Fibroblast of lung (primary cell): ENCODE measurements at regions not wholly inside any gene's neighbourhood (a gene's known extent, or its start where the extent isn't known, plus 50 kb on each side); places are given as distances from the start of the nearest gene placed in this dataset.
A peak's percentile ranks its signal among the peaks of the same experiment; 100 is the strongest.

Experiments
- DNase-seq, 2 donors: peaks; one replicate each; pipeline versions ENCODE4 v3.0.0 to v3.0.0-alpha.2; 2010; ENCODE audit warnings: low read depth in 2 of 2
- H2AFZ ChIP-seq: 2 replicates; pipeline ENCODE4 v1.5.1; 2012; ENCODE audit warnings: low read length, control low read depth, inconsistent platforms
- H3K27ac ChIP-seq: 2 replicates; pipeline ENCODE4 v1.5.1; 2011; ENCODE audit warnings: low read length, control low read depth; ENCODE audit not compliant: insufficient read depth
- H3K27me3 ChIP-seq: 2 replicates; pipeline ENCODE4 v1.5.1; 2011; ENCODE audit warnings: mild to moderate bottlenecking, low read length; ENCODE audit not compliant: control insufficient read depth, insufficient read depth
- H3K36me3 ChIP-seq: 2 replicates; pipeline ENCODE4 v1.5.1; 2011; ENCODE audit warnings: low read length; ENCODE audit not compliant: control insufficient read depth, insufficient read depth
- H3K4me1 ChIP-seq: 2 replicates; pipeline ENCODE4 v1.5.1; 2011; ENCODE audit warnings: low read length; ENCODE audit not compliant: control insufficient read depth, insufficient read depth; ENCODE audit errors: extremely low read depth
- H3K4me2 ChIP-seq: 2 replicates; pipeline ENCODE4 v1.5.1; 2011; ENCODE audit warnings: low read length, control low read depth; ENCODE audit not compliant: insufficient read depth; ENCODE audit errors: extremely low read depth
- H3K4me3 ChIP-seq, 4 experiments: fragments of 200-600 bp in 1 of 4; sonication (generic) in 1 of 4; replicated peaks in 1 of 4; 2 replicates each; pipeline ENCODE4 v1.5.1; 2011 to 2016; ENCODE audit warnings: low read length in 4 of 4, low read depth in 3 of 4, mild to moderate bottlenecking in 3 of 4, control low read depth in 2 of 4, inconsistent platforms in 1 of 4, mixed read lengths in 1 of 4; ENCODE audit not compliant: insufficient read depth in 1 of 4; ENCODE audit errors: control extremely low read depth in 1 of 4
- H3K79me2 ChIP-seq: 2 replicates; pipeline ENCODE4 v1.5.1; 2012; ENCODE audit warnings: mild to moderate bottlenecking, low read length, inconsistent platforms; ENCODE audit not compliant: control insufficient read depth, insufficient read depth
- H3K9ac ChIP-seq: 2 replicates; pipeline ENCODE4 v1.5.1; 2011; ENCODE audit warnings: mild to moderate bottlenecking, low read length, control low read depth; ENCODE audit not compliant: insufficient read depth
- H3K9me3 ChIP-seq: 2 replicates; pipeline ENCODE4 v1.5.1; 2012; ENCODE audit warnings: low read depth, low read length; ENCODE audit not compliant: control insufficient read depth, insufficient read depth
- H4K20me1 ChIP-seq: 2 replicates; pipeline ENCODE4 v1.5.1; 2011; ENCODE audit warnings: low read length; ENCODE audit not compliant: control insufficient read depth, insufficient read depth; ENCODE audit errors: extremely low read depth
- CTCF ChIP-seq, 2 donors: IDR thresholded peaks in 1 of 2; conservative IDR thresholded peaks in 1 of 2; 1 replicate in 1 of 2; 2 replicates in 1 of 2; pipeline ENCODE4 v1.5.1; 2011 to 2012; ENCODE audit warnings: low read length in 2 of 2, control low read depth in 1 of 2, inconsistent platforms in 1 of 2, low read depth in 1 of 2, mild to moderate bottlenecking in 1 of 2
- EZH2 ChIP-seq: IDR thresholded peaks from 2 replicates; pipeline ENCODE4 v1.5.1; 2012; ENCODE audit warnings: low read length, control low read depth, mild to moderate bottlenecking; ENCODE audit errors: missing control alignments

DNA sequence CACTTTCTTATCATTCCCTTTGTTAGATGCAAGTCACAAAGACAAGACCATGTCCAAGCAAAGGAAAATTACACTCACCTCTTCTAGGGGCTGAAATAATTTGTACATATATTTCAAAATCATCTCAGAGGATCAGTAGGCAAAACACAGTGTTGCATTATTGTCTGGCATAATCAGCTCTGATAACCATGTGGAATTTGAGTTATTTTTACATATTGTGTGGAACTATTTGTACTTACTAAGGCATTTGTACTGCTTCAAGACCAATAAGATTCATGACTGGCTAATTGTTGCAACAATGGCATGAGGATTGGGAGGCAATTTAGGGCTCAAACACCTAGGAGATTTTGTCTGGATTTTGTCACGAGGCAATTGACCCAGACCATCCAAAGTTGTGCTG, 1716.4 kb downstream of the BRINP3 start:
- Histone ChIP-seq H3K79me2 (no peaks in the 10 kb centered on the region), H4K20me1 (no peaks in the 10 kb centered on the region), H3K4me2 (no peak overlapping the region), H3K9ac (no peak overlapping the region), H3K27ac (no peak overlapping the region), H3K4me3 (no peak overlapping the region), H3K4me1 (no peaks in the 10 kb centered on the region), H3K36me3 (no peaks in the 10 kb centered on the region), H3K27me3 (no peaks in the 10 kb centered on the region), H2AFZ (no peak overlapping the region), H3K9me3 (no peaks in the 10 kb centered on the region)
- TF ChIP-seq EZH2: no peak
- no peak for TF ChIP-seq CTCF (conservative IDR thresholded peaks at IDR 0.05 in 1 of 2, IDR thresholded peaks at IDR 0.05 in 1 of 2; ENCODE audit: low read depth in 1 of 2, low read length in 2 of 2)
- DNase-seq: peak in 1 of 2 donors; percentile 0

- Histone ChIP-seq H3K4me1 (no peaks in the 10 kb centered on the region), H3K4me2 (no peak overlapping the region), H3K27me3 (no peaks in the 10 kb centered on the region), H4K20me1 (no peaks in the 10 kb centered on the region), H3K27ac (no peak overlapping the region), H2AFZ (no peak overlapping the region), H3K36me3 (no peaks in the 10 kb centered on the region), H3K4me3 (no peak overlapping the region), H3K9ac (no peak overlapping the region), H3K9me3 (no peaks in the 10 kb centered on the region), H3K79me2 (no peaks in the 10 kb centered on the region)
- TF ChIP-seq CTCF (conservative IDR thresholded peaks at IDR 0.05 in 1 of 2, IDR thresholded peaks at IDR 0.05 in 1 of 2; ENCODE audit: low read depth in 1 of 2, low read length in 2 of 2) (no peak), EZH2 (no peak)
- no peak for DNase-seq
Measured at GRCh38 chr1:188762166-188762743, 1715.4 kb downstream of the BRINP3 start.

GRCh38 chr1:188763541-188763940, 1714.1 kb downstream of the BRINP3 start:
- H2AFZ ChIP-seq: no peak overlapping the region
- no peak for TF ChIP-seq CTCF (conservative IDR thresholded peaks at IDR 0.05 in 1 of 2, IDR thresholded peaks at IDR 0.05 in 1 of 2; ENCODE audit: low read depth in 1 of 2, low read length in 2 of 2)
- no peak for TF ChIP-seq EZH2
- no peaks in the 10 kb centered on the region for H3K36me3 ChIP-seq
- H3K27ac ChIP-seq: no peak overlapping the region
- H3K4me2 ChIP-seq: no peak overlapping the region
- no peaks in the 10 kb centered on the region for H3K4me1 ChIP-seq
- no peaks in the 10 kb centered on the region for H4K20me1 ChIP-seq
- DNase-seq: no peak
- no peak overlapping the region for H3K9ac ChIP-seq
- H3K79me2 ChIP-seq: no peaks in the 10 kb centered on the region
- no peaks in the 10 kb centered on the region for H3K9me3 ChIP-seq
- H3K4me3 ChIP-seq: no peak overlapping the region
- H3K27me3 ChIP-seq: no peaks in the 10 kb centered on the region
